WTC11 (cell line): ENCODE measurements at regions not wholly inside any gene's neighbourhood (a gene's known extent, or its start where the extent isn't known, plus 50 kb on each side); places are given as distances from the start of the nearest gene placed in this dataset.

Experiments
- ATF1 ChIP-seq: sonication (generic); formaldehyde crosslinking; IDR thresholded peaks from 2 replicates; pipeline ENCODE4 v1.8.1; 2023; ENCODE audit warnings: mild to moderate bottlenecking, moderate library complexity, missing genetic modification reagents
- CREB1 ChIP-seq: sonication (generic); formaldehyde crosslinking; IDR thresholded peaks from 2 replicates; pipeline ENCODE4 v1.8.0; 2023; ENCODE audit warnings: mild to moderate bottlenecking, missing genetic modification reagents
- CREM ChIP-seq: sonication (generic); formaldehyde crosslinking; IDR thresholded peaks from 2 replicates; pipeline ENCODE4 v1.8.1; 2022; ENCODE audit warnings: mild to moderate bottlenecking, missing genetic modification reagents, moderate library complexity
- CTCF ChIP-seq: fragments of 200-600 bp; IDR thresholded peaks from 2 replicates; pipeline ENCODE4 v1.8.0; 2022; ENCODE audit warnings: antibody characterized with exemption
- E2F5 ChIP-seq: sonication (generic); formaldehyde crosslinking; IDR thresholded peaks from 2 replicates; pipeline ENCODE4 v1.8.1; 2022; ENCODE audit warnings: mild to moderate bottlenecking, moderate library complexity, missing genetic modification reagents
- ELF4 ChIP-seq: sonication (generic); formaldehyde crosslinking; IDR thresholded peaks from 2 replicates; pipeline ENCODE4 v1.8.1; 2022; ENCODE audit warnings: low read depth, mild to moderate bottlenecking, moderate library complexity, missing genetic modification reagents
- JUN ChIP-seq: sonication (generic); formaldehyde crosslinking; IDR thresholded peaks from 2 replicates; pipeline ENCODE4 v1.8.0; 2023; ENCODE audit warnings: mild to moderate bottlenecking, missing genetic modification reagents
- SP1 ChIP-seq: sonication (generic); formaldehyde crosslinking; conservative IDR thresholded peaks from 2 replicates; pipeline ENCODE4 v1.8.1; 2022; ENCODE audit warnings: missing genetic modification reagents

- no peak for TF ChIP-seq ATF1 (CRISPR knock-in tag)
- no peak for TF ChIP-seq CTCF
- TF ChIP-seq CREB1, result no peak
- no peak for TF ChIP-seq CREM (CRISPR knock-in tag)
- TF ChIP-seq E2F5, result no peak
- no peak for TF ChIP-seq JUN
- TF ChIP-seq SP1 (CRISPR knock-in tag), result no peak
- TF ChIP-seq ELF4 (CRISPR knock-in tag), result no peak
Observed at GRCh38 chr1:80217377-80217986, 1211.0 kb upstream of the ADGRL4 start.
